HL-60 (cell line): ENCODE measurements at regions not wholly inside any gene's neighbourhood (a gene's known extent, or its start where the extent isn't known, plus 50 kb on each side); places are given as distances from the start of the nearest gene placed in this dataset.

Experiments
- POLR2AphosphoS5 ChIP-seq: IDR thresholded peaks from 2 replicates; pipeline ENCODE4 v1.6.1; 2012; ENCODE audit warnings: low read depth
- TF ChIP-seq, protein P1 (sequence below): IDR thresholded peaks from one replicate; pipeline ENCODE4 v1.5.1; 2011; ENCODE audit warnings: low read length, control low read depth, inconsistent platforms; ENCODE audit not compliant: insufficient read depth
- TF ChIP-seq, protein P2 (sequence below): IDR thresholded peaks from 2 replicates; pipeline ENCODE4 v1.6.1; 2012; ENCODE audit warnings: low read depth; ENCODE audit not compliant: insufficient replicate concordance

GRCh38 chr9:88684046-88684445, 149.1 kb downstream of the NXNL2 start:
- TF ChIP-seq, protein P1, sequence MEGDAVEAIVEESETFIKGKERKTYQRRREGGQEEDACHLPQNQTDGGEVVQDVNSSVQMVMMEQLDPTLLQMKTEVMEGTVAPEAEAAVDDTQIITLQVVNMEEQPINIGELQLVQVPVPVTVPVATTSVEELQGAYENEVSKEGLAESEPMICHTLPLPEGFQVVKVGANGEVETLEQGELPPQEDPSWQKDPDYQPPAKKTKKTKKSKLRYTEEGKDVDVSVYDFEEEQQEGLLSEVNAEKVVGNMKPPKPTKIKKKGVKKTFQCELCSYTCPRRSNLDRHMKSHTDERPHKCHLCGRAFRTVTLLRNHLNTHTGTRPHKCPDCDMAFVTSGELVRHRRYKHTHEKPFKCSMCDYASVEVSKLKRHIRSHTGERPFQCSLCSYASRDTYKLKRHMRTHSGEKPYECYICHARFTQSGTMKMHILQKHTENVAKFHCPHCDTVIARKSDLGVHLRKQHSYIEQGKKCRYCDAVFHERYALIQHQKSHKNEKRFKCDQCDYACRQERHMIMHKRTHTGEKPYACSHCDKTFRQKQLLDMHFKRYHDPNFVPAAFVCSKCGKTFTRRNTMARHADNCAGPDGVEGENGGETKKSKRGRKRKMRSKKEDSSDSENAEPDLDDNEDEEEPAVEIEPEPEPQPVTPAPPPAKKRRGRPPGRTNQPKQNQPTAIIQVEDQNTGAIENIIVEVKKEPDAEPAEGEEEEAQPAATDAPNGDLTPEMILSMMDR: no peak
- TF ChIP-seq POLR2AphosphoS5: no peak
- TF ChIP-seq, protein P2, sequence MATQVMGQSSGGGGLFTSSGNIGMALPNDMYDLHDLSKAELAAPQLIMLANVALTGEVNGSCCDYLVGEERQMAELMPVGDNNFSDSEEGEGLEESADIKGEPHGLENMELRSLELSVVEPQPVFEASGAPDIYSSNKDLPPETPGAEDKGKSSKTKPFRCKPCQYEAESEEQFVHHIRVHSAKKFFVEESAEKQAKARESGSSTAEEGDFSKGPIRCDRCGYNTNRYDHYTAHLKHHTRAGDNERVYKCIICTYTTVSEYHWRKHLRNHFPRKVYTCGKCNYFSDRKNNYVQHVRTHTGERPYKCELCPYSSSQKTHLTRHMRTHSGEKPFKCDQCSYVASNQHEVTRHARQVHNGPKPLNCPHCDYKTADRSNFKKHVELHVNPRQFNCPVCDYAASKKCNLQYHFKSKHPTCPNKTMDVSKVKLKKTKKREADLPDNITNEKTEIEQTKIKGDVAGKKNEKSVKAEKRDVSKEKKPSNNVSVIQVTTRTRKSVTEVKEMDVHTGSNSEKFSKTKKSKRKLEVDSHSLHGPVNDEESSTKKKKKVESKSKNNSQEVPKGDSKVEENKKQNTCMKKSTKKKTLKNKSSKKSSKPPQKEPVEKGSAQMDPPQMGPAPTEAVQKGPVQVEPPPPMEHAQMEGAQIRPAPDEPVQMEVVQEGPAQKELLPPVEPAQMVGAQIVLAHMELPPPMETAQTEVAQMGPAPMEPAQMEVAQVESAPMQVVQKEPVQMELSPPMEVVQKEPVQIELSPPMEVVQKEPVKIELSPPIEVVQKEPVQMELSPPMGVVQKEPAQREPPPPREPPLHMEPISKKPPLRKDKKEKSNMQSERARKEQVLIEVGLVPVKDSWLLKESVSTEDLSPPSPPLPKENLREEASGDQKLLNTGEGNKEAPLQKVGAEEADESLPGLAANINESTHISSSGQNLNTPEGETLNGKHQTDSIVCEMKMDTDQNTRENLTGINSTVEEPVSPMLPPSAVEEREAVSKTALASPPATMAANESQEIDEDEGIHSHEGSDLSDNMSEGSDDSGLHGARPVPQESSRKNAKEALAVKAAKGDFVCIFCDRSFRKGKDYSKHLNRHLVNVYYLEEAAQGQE: no peak
